Endothelial cell (in vitro differentiated cells): ENCODE measurements at regions not wholly inside any gene's neighbourhood (a gene's known extent, or its start where the extent isn't known, plus 50 kb on each side); places are given as distances from the start of the nearest gene placed in this dataset.

ENCODE experiments used
- DNase-seq: peaks from one replicate; pipeline ENCODE4 v3.0.0; 2021; ENCODE audit warnings: low spot score
- H3K27ac Mint-ChIP-seq: one replicate; pipeline ENCODE4 v1.8.0; 2021; ENCODE audit warnings: mixed read lengths, inconsistent platforms; ENCODE audit not compliant: unreplicated experiment
- H3K27me3 Mint-ChIP-seq: one replicate; pipeline ENCODE4 v1.8.0; 2021; ENCODE audit warnings: mild to moderate bottlenecking, moderate library complexity, mixed read lengths, inconsistent platforms; ENCODE audit not compliant: unreplicated experiment
- H3K36me3 Mint-ChIP-seq: one replicate; pipeline ENCODE4 v1.8.0; 2021; ENCODE audit warnings: mild to moderate bottlenecking, low read depth, mixed read lengths, inconsistent platforms; ENCODE audit not compliant: unreplicated experiment
- H3K4me1 Mint-ChIP-seq: one replicate; pipeline ENCODE4 v1.8.0; 2021; ENCODE audit warnings: mild to moderate bottlenecking, mixed read lengths, inconsistent platforms; ENCODE audit not compliant: unreplicated experiment
- H3K4me3 Mint-ChIP-seq: one replicate; pipeline ENCODE4 v1.8.0; 2021; ENCODE audit warnings: mild to moderate bottlenecking, mixed read lengths, inconsistent platforms; ENCODE audit not compliant: unreplicated experiment
- H3K9me3 Mint-ChIP-seq: one replicate; pipeline ENCODE4 v1.8.0; 2021; ENCODE audit warnings: mixed read lengths, inconsistent platforms; ENCODE audit not compliant: unreplicated experiment
- CTCF ChIP-seq: fragments of 200-600 bp; sonication (generic); IDR thresholded peaks from one replicate; pipeline ENCODE4 v1.5.0; 2021; ENCODE audit warnings: antibody characterized with exemption; ENCODE audit not compliant: unreplicated experiment

- peaks cover 19% of the 10 kb centered on the region for H3K36me3 Mint-ChIP-seq
- peaks cover 27% of the 10 kb centered on the region for H3K27me3 Mint-ChIP-seq
- H3K4me1 Mint-ChIP-seq: no peaks in the 10 kb centered on the region
- DNase-seq: no peak
- no peak for TF ChIP-seq CTCF
- H3K27ac Mint-ChIP-seq: no peak overlapping the region
- H3K4me3 Mint-ChIP-seq: no peak overlapping the region
- peaks cover 32% of the 10 kb centered on the region for H3K9me3 Mint-ChIP-seq
These were observed 337.7 kb downstream of the TMEM121 start for GRCh38 chr14:105864116-105864515.

- Mint-ChIP-seq H3K9me3 (peaks cover 38% of the 10 kb centered on the region), H3K4me3 (no peak overlapping the region), H3K27me3 (peaks cover 27% of the 10 kb centered on the region), H3K36me3 (peaks cover 19% of the 10 kb centered on the region), H3K4me1 (no peaks in the 10 kb centered on the region), H3K27ac (no peak overlapping the region)
- TF ChIP-seq CTCF: no peak
- no peak for DNase-seq
These were observed 338.4 kb downstream of the TMEM121 start for GRCh38 chr14:105864651-105865265.

GRCh38 chr14:105865266-105865903 is 339.0 kb downstream of the TMEM121 start:
- TF ChIP-seq CTCF: no peak
- peaks cover 40% of the 10 kb centered on the region for H3K9me3 Mint-ChIP-seq

GRCh38 chr14:105865904-105866840 is 339.8 kb downstream of the TMEM121 start:
- Mint-ChIP-seq H3K36me3 (peaks cover 19% of the 10 kb centered on the region), H3K4me3 (no peak overlapping the region), H3K27me3 (peaks cover 25% of the 10 kb centered on the region), H3K27ac (no peak overlapping the region), H3K9me3 (peaks cover 41% of the 10 kb centered on the region), H3K4me1 (no peaks in the 10 kb centered on the region)
- no peak for DNase-seq
- no peak for TF ChIP-seq CTCF

More at GRCh38 chr14:105865266-105865903, 339.0 kb downstream of the TMEM121 start:
- peaks cover 26% of the 10 kb centered on the region for H3K27me3 Mint-ChIP-seq
- peaks cover 19% of the 10 kb centered on the region for H3K36me3 Mint-ChIP-seq
- no peaks in the 10 kb centered on the region for H3K4me1 Mint-ChIP-seq
- DNase-seq: no peak
- no peak overlapping the region for H3K27ac Mint-ChIP-seq
- H3K4me3 Mint-ChIP-seq: no peak overlapping the region
